ENCODE measurements at regions not wholly inside any gene's neighbourhood (a gene's known extent, or its start where the extent isn't known, plus 50 kb on each side); places are given as distances from the start of the nearest gene placed in this dataset.

DNA sequence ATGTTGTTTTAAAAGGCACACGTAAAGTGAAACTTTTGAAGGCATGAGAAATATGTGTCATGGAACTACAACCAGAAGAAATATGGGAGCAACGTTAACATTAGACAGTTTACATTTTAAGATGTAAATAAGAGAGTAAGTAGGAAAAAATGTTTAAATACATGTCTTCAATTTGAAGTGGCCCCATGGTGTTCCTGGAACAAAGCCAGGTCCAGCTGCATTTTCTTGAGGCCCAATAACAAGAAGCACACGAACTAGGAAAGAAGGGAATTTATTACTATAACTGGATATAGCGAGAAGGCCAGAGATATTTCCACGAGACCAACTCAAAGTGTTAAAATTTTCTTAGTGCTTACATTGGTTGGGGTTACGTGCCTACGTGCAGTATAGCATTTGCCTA, 458.1 kb downstream of the KCTD8 start:
- Histone ChIP-seq H3K36me3 (ENCODE audit: insufficient read depth, low read length) (no peaks in the 10 kb centered on the region), H3K27ac (no peak overlapping the region), H3K4me3 (no peak overlapping the region), H3K9me3 (ENCODE audit: low read depth, low read length) (no peaks in the 10 kb centered on the region), H3K9ac (ENCODE audit: insufficient read length) (no peak overlapping the region)
- DNase-seq (ENCODE audit: low read depth, low spot score) = peak; percentile 40
- TF ChIP-seq EZH2 (IDR thresholded peaks at IDR 0.05) = no peak
- TF ChIP-seq FOXP2 (optimal IDR thresholded peaks at IDR 0.05; ENCODE audit: control extremely low read depth, extremely low read length, insufficient read depth) = no peak
- no peak for TF ChIP-seq POLR2AphosphoS5 (IDR thresholded peaks at IDR 0.05; ENCODE audit: borderline replicate concordance, low read depth, low read length)

DNA sequence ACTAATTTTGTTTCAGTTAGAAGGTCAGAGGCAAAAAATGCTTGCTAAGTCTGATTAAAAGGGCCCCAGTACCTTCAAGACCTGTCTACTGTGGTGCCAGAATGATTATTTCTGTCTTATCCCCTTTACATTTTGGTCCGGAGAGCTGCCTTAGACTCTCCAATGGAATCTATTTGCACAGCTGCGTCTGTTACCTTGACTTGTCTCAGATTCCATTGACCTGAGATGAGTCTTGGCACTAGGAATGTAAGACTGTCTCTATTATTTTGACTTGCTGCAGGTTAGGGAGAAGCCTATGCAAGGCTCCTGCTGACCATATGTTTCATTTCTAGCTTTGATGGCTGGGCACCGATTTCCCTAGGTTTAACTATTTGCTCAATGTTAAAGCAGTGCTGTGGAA, 457.6 kb downstream of the KCTD8 start:
- no peak overlapping the region for H3K9ac ChIP-seq (ENCODE audit: insufficient read length)
- TF ChIP-seq EZH2 (IDR thresholded peaks at IDR 0.05) = no peak
- no peak for TF ChIP-seq FOXP2 (optimal IDR thresholded peaks at IDR 0.05; ENCODE audit: control extremely low read depth, extremely low read length, insufficient read depth)
- no peak for TF ChIP-seq POLR2AphosphoS5 (IDR thresholded peaks at IDR 0.05; ENCODE audit: borderline replicate concordance, low read depth, low read length)
- no peaks in the 10 kb centered on the region for H3K9me3 ChIP-seq (ENCODE audit: low read depth, low read length)
- no peaks in the 10 kb centered on the region for H3K36me3 ChIP-seq (ENCODE audit: insufficient read depth, low read length)
- DNase-seq (ENCODE audit: low read depth, low spot score) = no peak
- H3K4me3 ChIP-seq = no peak overlapping the region
- H3K27ac ChIP-seq = no peak overlapping the region

DNA sequence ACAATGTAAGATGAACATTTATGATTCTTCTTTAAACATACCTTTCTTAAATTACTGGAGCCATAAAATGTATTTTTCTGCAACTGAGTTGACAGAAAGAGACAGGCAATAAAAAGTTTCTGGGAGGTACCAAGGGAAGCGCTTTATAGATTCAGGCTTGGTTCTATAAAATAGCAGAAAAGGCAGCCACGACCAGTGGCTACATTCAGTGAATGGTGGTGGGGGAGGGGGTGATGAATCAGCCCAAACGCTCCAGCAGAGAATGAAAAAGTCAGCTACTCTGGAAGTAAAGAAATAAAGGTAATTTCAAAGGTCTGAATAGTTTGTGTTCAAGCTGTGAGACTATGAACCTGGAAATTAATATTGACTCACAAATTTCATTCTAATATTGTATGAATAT, 456.1 kb downstream of the KCTD8 start:
- no peak overlapping the region for H3K27ac ChIP-seq
- H3K4me3 ChIP-seq = no peak overlapping the region
- no peak for DNase-seq (ENCODE audit: low read depth, low spot score)
- no peaks in the 10 kb centered on the region for H3K36me3 ChIP-seq (ENCODE audit: insufficient read depth, low read length)
- TF ChIP-seq FOXP2 (optimal IDR thresholded peaks at IDR 0.05; ENCODE audit: control extremely low read depth, extremely low read length, insufficient read depth) (no peak), EZH2 (IDR thresholded peaks at IDR 0.05) (no peak)
- no peak overlapping the region for H3K9ac ChIP-seq (ENCODE audit: insufficient read length)
- no peaks in the 10 kb centered on the region for H3K9me3 ChIP-seq (ENCODE audit: low read depth, low read length)

DNA sequence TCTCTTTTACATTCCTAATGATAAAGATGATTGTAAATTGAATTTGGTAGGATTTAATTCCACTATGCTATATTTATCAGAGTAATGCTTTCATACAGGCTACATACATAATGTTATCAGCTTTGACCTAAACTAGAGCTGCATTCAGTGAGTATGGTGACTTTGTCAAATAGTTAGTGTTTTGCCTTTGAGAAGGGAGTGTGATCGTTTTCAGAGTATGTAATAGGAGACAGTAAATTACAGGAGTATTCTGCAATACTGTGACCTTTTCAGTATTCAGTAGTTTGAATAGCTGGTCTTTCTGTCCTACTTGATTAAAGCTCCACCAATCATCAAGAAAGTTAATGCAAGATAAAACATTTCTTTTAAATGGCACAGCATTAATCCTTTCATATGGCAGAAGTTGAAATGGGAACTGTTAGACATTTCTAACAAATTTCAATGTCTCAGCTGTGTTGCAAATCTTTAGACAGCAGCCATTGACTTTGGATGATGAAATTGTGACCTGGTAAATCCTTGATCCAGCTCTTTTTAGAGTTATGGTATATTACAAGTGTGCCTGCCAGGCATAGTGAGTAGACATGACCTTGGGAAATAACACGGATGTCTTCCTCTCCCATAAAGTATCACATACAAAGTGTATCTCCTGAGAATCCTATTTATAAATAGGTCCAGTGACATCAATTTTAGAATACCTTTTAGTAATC, 455.3 kb downstream of the KCTD8 start:
- Histone ChIP-seq H3K27ac (no peak overlapping the region), H3K9me3 (ENCODE audit: low read depth, low read length) (no peaks in the 10 kb centered on the region), H3K9ac (ENCODE audit: insufficient read length) (no peak overlapping the region), H3K36me3 (ENCODE audit: insufficient read depth, low read length) (no peaks in the 10 kb centered on the region), H3K4me3 (no peak overlapping the region)
- DNase-seq (ENCODE audit: low read depth, low spot score) = no peak
- TF ChIP-seq FOXP2 (optimal IDR thresholded peaks at IDR 0.05; ENCODE audit: control extremely low read depth, extremely low read length, insufficient read depth) (no peak), POLR2AphosphoS5 (IDR thresholded peaks at IDR 0.05; ENCODE audit: borderline replicate concordance, low read depth, low read length) (no peak), EZH2 (IDR thresholded peaks at IDR 0.05) (no peak)

DNA sequence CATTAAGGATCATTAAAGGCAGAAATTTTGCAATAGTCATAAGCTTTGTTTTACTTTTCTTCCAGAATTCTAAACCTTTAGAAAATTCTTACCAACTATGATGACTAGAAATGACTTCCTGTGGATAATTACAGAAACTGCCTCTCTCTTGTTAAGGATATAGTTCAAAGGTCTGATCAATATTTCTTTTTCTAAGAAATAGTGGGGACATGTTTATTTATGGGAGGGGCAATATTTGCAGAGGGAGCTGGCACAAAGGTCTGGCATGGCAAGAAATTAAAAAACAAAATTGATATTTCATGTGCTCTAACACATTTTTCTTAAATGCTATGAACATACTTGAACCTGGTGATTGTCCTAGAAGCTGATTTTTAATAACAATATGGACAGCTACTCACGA, 448.9 kb downstream of the KCTD8 start:
- TF ChIP-seq EZH2 (IDR thresholded peaks at IDR 0.05) (no peak), POLR2AphosphoS5 (IDR thresholded peaks at IDR 0.05; ENCODE audit: borderline replicate concordance, low read depth, low read length) (no peak), FOXP2 (optimal IDR thresholded peaks at IDR 0.05; ENCODE audit: control extremely low read depth, extremely low read length, insufficient read depth) (no peak)
- H3K27ac ChIP-seq = no peak overlapping the region
- H3K9me3 ChIP-seq (ENCODE audit: low read depth, low read length) = no peaks in the 10 kb centered on the region
- DNase-seq (ENCODE audit: low read depth, low spot score) = no peak
- no peak overlapping the region for H3K9ac ChIP-seq (ENCODE audit: insufficient read length)
- H3K36me3 ChIP-seq (ENCODE audit: insufficient read depth, low read length) = no peaks in the 10 kb centered on the region
- no peak overlapping the region for H3K4me3 ChIP-seq

DNA sequence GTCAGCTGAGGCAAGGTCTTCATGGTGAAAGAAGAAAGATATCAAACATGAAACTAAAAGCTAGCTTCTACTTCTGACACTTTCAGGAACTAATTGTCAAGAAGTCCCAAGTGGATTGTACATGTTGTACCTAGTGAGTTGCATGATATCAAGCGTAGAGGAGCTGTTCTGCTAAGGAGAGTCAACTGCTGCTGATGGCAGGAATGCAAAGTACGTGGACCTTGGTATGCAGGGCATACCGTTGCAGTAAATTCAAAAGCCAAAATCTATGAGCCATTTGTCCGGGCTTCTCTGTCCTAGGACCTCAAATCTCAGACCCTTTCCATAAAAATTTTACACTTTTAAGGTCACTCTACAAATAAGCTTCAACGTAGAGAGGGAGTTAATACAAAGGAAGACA, 446.2 kb downstream of the KCTD8 start:
- Histone ChIP-seq H3K4me3 (no peak overlapping the region), H3K9ac (ENCODE audit: insufficient read length) (no peak overlapping the region), H3K9me3 (ENCODE audit: low read depth, low read length) (no peaks in the 10 kb centered on the region), H3K36me3 (ENCODE audit: insufficient read depth, low read length) (no peaks in the 10 kb centered on the region), H3K27ac (no peak overlapping the region)
- DNase-seq (ENCODE audit: low read depth, low spot score) = no peak
- TF ChIP-seq POLR2AphosphoS5 (IDR thresholded peaks at IDR 0.05; ENCODE audit: borderline replicate concordance, low read depth, low read length) (no peak), FOXP2 (optimal IDR thresholded peaks at IDR 0.05; ENCODE audit: control extremely low read depth, extremely low read length, insufficient read depth) (no peak), EZH2 (IDR thresholded peaks at IDR 0.05) (no peak)

DNA sequence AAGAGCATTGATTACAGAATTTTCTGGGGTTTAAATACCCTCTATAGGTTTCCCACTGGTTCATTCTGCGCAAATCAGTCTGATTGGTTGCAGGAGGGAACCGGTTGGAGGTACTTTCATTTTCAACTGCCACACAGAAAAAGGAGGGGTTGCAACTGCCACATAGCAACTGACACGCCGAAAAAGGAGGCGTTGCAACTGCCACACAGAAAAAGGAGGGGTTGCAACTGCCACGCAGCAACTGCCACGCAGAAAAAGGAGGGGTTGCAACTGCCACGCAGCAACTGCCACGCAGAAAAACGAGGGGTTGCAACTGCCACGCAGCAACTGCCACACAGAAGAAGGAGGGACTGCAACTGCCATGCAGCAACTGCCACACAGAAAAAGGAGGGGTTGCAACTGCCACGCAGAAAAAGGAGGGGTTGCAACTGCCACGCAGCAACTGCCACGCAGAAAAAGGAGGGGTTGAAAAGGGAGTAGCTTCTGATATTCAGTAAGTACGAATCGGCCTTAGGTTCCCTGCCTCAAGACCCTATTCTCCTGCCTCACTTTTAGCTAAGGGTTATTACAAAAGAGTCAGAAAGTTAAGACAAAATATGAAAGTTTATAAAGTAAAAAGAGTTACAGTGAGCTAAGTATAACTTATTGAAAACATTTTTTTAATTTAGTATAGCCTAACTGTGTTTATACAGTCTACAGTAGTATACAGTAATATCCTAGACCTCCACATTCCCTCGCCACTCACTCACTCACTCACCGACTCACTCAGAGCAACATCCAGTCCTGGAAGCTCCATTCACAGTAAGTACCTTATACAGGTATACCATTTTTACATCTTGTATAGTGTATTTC, 431.8 kb downstream of the KCTD8 start:
- no peak for TF ChIP-seq EZH2 (IDR thresholded peaks at IDR 0.05)
- no peak for TF ChIP-seq POLR2AphosphoS5 (IDR thresholded peaks at IDR 0.05; ENCODE audit: borderline replicate concordance, low read depth, low read length)
- no peak for TF ChIP-seq FOXP2 (optimal IDR thresholded peaks at IDR 0.05; ENCODE audit: control extremely low read depth, extremely low read length, insufficient read depth)
- Histone ChIP-seq H3K36me3 (ENCODE audit: insufficient read depth, low read length) (no peaks in the 10 kb centered on the region), H3K4me3 (no peak overlapping the region), H3K9me3 (ENCODE audit: low read depth, low read length) (no peaks in the 10 kb centered on the region), H3K27ac (no peak overlapping the region), H3K9ac (ENCODE audit: insufficient read length) (no peak overlapping the region)
- no peak for DNase-seq (ENCODE audit: low read depth, low spot score)

DNA sequence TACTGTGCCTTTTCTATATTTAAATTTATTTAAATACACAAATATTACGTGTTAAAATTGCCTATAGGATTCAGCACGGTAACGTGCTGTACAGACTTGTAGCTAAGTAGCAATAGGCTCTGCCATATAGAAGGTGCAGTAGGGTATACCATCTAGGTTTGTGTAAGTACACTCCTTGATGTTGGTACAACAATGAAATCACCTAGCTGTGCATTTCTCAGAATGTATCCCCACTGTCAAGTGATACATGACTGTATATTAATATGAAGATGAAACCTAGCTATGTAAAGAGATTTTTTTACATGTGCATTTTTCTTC, 431.2 kb downstream of the KCTD8 start:
- no peak overlapping the region for H3K9ac ChIP-seq (ENCODE audit: insufficient read length)
- TF ChIP-seq POLR2AphosphoS5 (IDR thresholded peaks at IDR 0.05; ENCODE audit: borderline replicate concordance, low read depth, low read length) (no peak), EZH2 (IDR thresholded peaks at IDR 0.05) (no peak), FOXP2 (optimal IDR thresholded peaks at IDR 0.05; ENCODE audit: control extremely low read depth, extremely low read length, insufficient read depth) (no peak)
- H3K36me3 ChIP-seq (ENCODE audit: insufficient read depth, low read length) = no peaks in the 10 kb centered on the region
- DNase-seq (ENCODE audit: low read depth, low spot score) = no peak
- H3K9me3 ChIP-seq (ENCODE audit: low read depth, low read length) = no peaks in the 10 kb centered on the region
- H3K27ac ChIP-seq = no peak overlapping the region
- no peak overlapping the region for H3K4me3 ChIP-seq

Measured in SK-N-MC (cell line).